Smooth muscle cell (in vitro differentiated cells): ENCODE measurements at regions not wholly inside any gene's neighbourhood (a gene's known extent, or its start where the extent isn't known, plus 50 kb on each side); places are given as distances from the start of the nearest gene placed in this dataset.

Source experiments
- DNase-seq: peaks from one replicate; lab custom pipeline; 2025; ENCODE audit not compliant: unreplicated experiment; lab: John Stamatoyannopoulos, UW
- H2AFZ ChIP-seq: fragments of 200-600 bp; sonication (generic); 2 replicates; pipeline ENCODE4 v1.6.0; 2016; ENCODE audit warnings: antibody characterized with exemption, low read depth, mild to moderate bottlenecking
- H3F3A ChIP-seq: fragments of 200-600 bp; sonication (generic); 2 replicates; pipeline ENCODE4 v1.6.0; 2017; ENCODE audit warnings: antibody characterized with exemption, low read depth
- H3K27ac ChIP-seq: fragments of 200-600 bp; sonication (generic); 2 replicates; pipeline ENCODE4 v1.5.1; 2016; ENCODE audit warnings: low read depth, mild to moderate bottlenecking
- H3K27me3 ChIP-seq: fragments of 200-600 bp; sonication (generic); 2 replicates; pipeline ENCODE4 v1.6.1; 2016; ENCODE audit warnings: low read depth, mild to moderate bottlenecking
- H3K36me3 ChIP-seq: fragments of 200-600 bp; sonication (generic); 2 replicates; pipeline ENCODE4 v1.5.1; 2016; ENCODE audit warnings: low read depth
- H3K4me1 ChIP-seq: fragments of 200-600 bp; sonication (generic); 2 replicates; pipeline ENCODE4 v1.5.1; 2016; ENCODE audit warnings: low read depth
- H3K4me2 ChIP-seq: fragments of 200-600 bp; sonication (generic); 2 replicates; pipeline ENCODE4 v1.6.0; 2016; ENCODE audit warnings: mild to moderate bottlenecking
- H3K4me3 ChIP-seq: fragments of 200-600 bp; sonication (generic); 2 replicates; pipeline ENCODE4 v1.5.1; 2016; ENCODE audit warnings: mild to moderate bottlenecking
- H3K79me2 ChIP-seq: fragments of 200-600 bp; sonication (generic); 2 replicates; pipeline ENCODE4 v1.6.0; 2016; ENCODE audit warnings: low read depth, mild to moderate bottlenecking
- H3K9ac ChIP-seq: fragments of 200-600 bp; sonication (generic); 2 replicates; pipeline ENCODE4 v1.6.0; 2016; ENCODE audit warnings: low read depth
- H3K9me3 ChIP-seq: fragments of 200-600 bp; sonication (generic); replicated peaks from 2 replicates; pipeline ENCODE4 v1.5.1; 2016; ENCODE audit warnings: low read depth
- H4K20me1 ChIP-seq: fragments of 200-600 bp; sonication (generic); 2 replicates; pipeline ENCODE4 v1.6.0; 2016; ENCODE audit warnings: low read depth
- CTCF ChIP-seq: fragments of 200-600 bp; sonication (generic); IDR thresholded peaks from 2 replicates; pipeline ENCODE4 v1.5.1; 2017; ENCODE audit warnings: borderline replicate concordance, mild to moderate bottlenecking, antibody characterized with exemption; ENCODE audit not compliant: insufficient read depth, poor library complexity, severe bottlenecking
- WGBS: methylation state at CpG from one replicate; pipeline ENCODE4 v1.1.7; 2016; ENCODE audit warnings: low lambda C conversion rate; 5-methylcytosine and 5-hydroxymethylcytosine counted together

- Histone ChIP-seq H3K9ac (no peak overlapping the region), H3K4me3 (no peak overlapping the region), H3K4me2 (no peak overlapping the region), H3F3A (no peaks in the 10 kb centered on the region), H3K4me1 (no peaks in the 10 kb centered on the region), H2AFZ (no peak overlapping the region), H3K79me2 (no peaks in the 10 kb centered on the region), H3K27ac (no peak overlapping the region), H3K27me3 (no peaks in the 10 kb centered on the region), H3K9me3 (no peaks in the 10 kb centered on the region), H4K20me1 (no peaks in the 10 kb centered on the region), H3K36me3 (no peaks in the 10 kb centered on the region)
- DNase-seq = no peak
- WGBS = 50% methylated on average over 3 of the region's 3 CpGs
- TF ChIP-seq CTCF = no peak
Measured at GRCh38 chr5:58106754-58107410, 353.0 kb downstream of the PLK2 start.

- 83% methylated on average over 2 of the region's 2 CpGs for WGBS
Measured at GRCh38 chr5:58105836-58106235, 354.1 kb downstream of the PLK2 start.

GRCh38 chr5:58099257-58099656, 360.6 kb downstream of the PLK2 start:
- no peaks in the 10 kb centered on the region for H4K20me1 ChIP-seq
- 69% methylated on average over 2 of the region's 2 CpGs for WGBS

More at GRCh38 chr5:58105836-58106235, 354.1 kb downstream of the PLK2 start:
- Histone ChIP-seq H3K4me2 (no peak overlapping the region), H4K20me1 (no peaks in the 10 kb centered on the region), H3K4me3 (no peak overlapping the region), H3F3A (no peaks in the 10 kb centered on the region), H3K4me1 (no peaks in the 10 kb centered on the region), H3K27ac (peak overlapping the region; percentile 16), H3K36me3 (no peaks in the 10 kb centered on the region), H3K79me2 (no peaks in the 10 kb centered on the region), H3K9me3 (no peaks in the 10 kb centered on the region), H2AFZ (no peak overlapping the region), H3K27me3 (no peaks in the 10 kb centered on the region), H3K9ac (no peak overlapping the region)
- no peak for DNase-seq
- no peak for TF ChIP-seq CTCF

More at GRCh38 chr5:58099257-58099656, 360.6 kb downstream of the PLK2 start:
- Histone ChIP-seq H2AFZ (no peak overlapping the region), H3F3A (no peaks in the 10 kb centered on the region), H3K27me3 (no peaks in the 10 kb centered on the region), H3K4me3 (no peak overlapping the region), H3K27ac (no peak overlapping the region), H3K79me2 (no peaks in the 10 kb centered on the region), H3K4me2 (no peak overlapping the region), H3K9ac (no peak overlapping the region), H3K4me1 (no peaks in the 10 kb centered on the region), H3K36me3 (no peaks in the 10 kb centered on the region), H3K9me3 (no peaks in the 10 kb centered on the region)
- DNase-seq = no peak
- TF ChIP-seq CTCF = no peak
